ENCODE measurements at regions not wholly inside any gene's neighbourhood (a gene's known extent, or its start where the extent isn't known, plus 50 kb on each side); places are given as distances from the start of the nearest gene placed in this dataset.
A peak's percentile ranks its signal among the peaks of the same experiment; 100 is the strongest.
"Not testable (repeated sequence)": the region's sequence is repeated elsewhere in the genome, so short reads cannot be mapped to it uniquely, and the experiment has no call there.

- DNase-seq, result no peak
Measured at GRCh38 chr3:13245615-13245978, 172.4 kb upstream of the IQSEC1 start.

- no peak for DNase-seq
Measured at GRCh38 chr3:13243586-13243985, 170.4 kb upstream of the IQSEC1 start.

- no peak for DNase-seq
Measured at GRCh38 chr3:13242364-13242737, 169.1 kb upstream of the IQSEC1 start.

- DNase-seq, result no peak
Measured at GRCh38 chr3:13241621-13242363, 168.6 kb upstream of the IQSEC1 start.

GRCh38 chr3:13240928-13241618 is 167.8 kb upstream of the IQSEC1 start:
- DNase-seq, result no peak

- DNase-seq, result no peak
Measured at GRCh38 chr3:13239467-13239760, 166.2 kb upstream of the IQSEC1 start.

- DNase-seq, result no peak
Measured at GRCh38 chr3:13238687-13239466, 165.6 kb upstream of the IQSEC1 start.

GRCh38 chr3:13237776-13238490 is 164.7 kb upstream of the IQSEC1 start:
- DNase-seq, result no peak

- DNase-seq, result no peak
Measured at GRCh38 chr3:13236557-13237173, 163.4 kb upstream of the IQSEC1 start.

- DNase-seq, result no peak
Measured at GRCh38 chr3:13235897-13236296, 162.7 kb upstream of the IQSEC1 start.

GRCh38 chr3:13235079-13235478 is 161.8 kb upstream of the IQSEC1 start:
- peak; percentile 5 for DNase-seq

- no peak for DNase-seq
Measured at GRCh38 chr3:13234666-13235065, 161.4 kb upstream of the IQSEC1 start.

- no peak for DNase-seq
Measured at GRCh38 chr3:13233487-13234485, 160.6 kb upstream of the IQSEC1 start.

GRCh38 chr3:13231781-13232666 is 158.8 kb upstream of the IQSEC1 start:
- no peak for DNase-seq

- no peak for DNase-seq
Measured at GRCh38 chr3:13229273-13229949, 156.2 kb upstream of the IQSEC1 start.

GRCh38 chr3:13228584-13228983 is 155.4 kb upstream of the IQSEC1 start:
- DNase-seq, result no peak

GRCh38 chr3:13228169-13228568 is 154.9 kb upstream of the IQSEC1 start:
- DNase-seq, result not testable (repeated sequence)

GRCh38 chr3:13227315-13228165 is 154.3 kb upstream of the IQSEC1 start:
- DNase-seq, result no peak

- DNase-seq, result no peak
Measured at GRCh38 chr3:13224967-13225366, 151.7 kb upstream of the IQSEC1 start.
